Transverse colon (tissue), 4 donors: ENCODE measurements at regions not wholly inside any gene's neighbourhood (a gene's known extent, or its start where the extent isn't known, plus 50 kb on each side); places are given as distances from the start of the nearest gene placed in this dataset.
A peak's percentile ranks its signal among the peaks of the same experiment; 100 is the strongest.

ENCODE experiments used
- DNase-seq: peaks from one replicate; pipeline ENCODE4 v3.0.0-alpha.2; 2019
- H3K27ac ChIP-seq, 4 donors: fragments of 200-600 bp; sonication (generic); 2 replicates each; pipeline ENCODE4 v1.5.1; 2016 to 2018; ENCODE audit warnings: inconsistent platforms in 4 of 4
- H3K27me3 ChIP-seq: fragments of 200-600 bp; sonication (generic); 2 replicates; pipeline ENCODE4 v1.5.1; 2017; ENCODE audit warnings: inconsistent platforms
- H3K36me3 ChIP-seq, 4 donors: fragments of 200-600 bp; sonication (generic); 2 replicates each; pipeline ENCODE4 v1.5.1; 2017 to 2019; ENCODE audit warnings: inconsistent platforms in 4 of 4
- H3K4me1 ChIP-seq, 4 donors: fragments of 200-600 bp; sonication (generic); 2 replicates each; pipeline ENCODE4 v1.5.1; 2017 to 2020; ENCODE audit warnings: inconsistent platforms in 4 of 4
- H3K4me3 ChIP-seq, 4 donors: fragments of 200-600 bp; sonication (generic); 1 replicate in 1 of 4; 2 replicates in 3 of 4; pipeline versions ENCODE4 v1.5.1 to v1.6.1; 2017 to 2019; ENCODE audit warnings: inconsistent platforms in 4 of 4
- H3K9me3 ChIP-seq, 2 donors: fragments of 200-600 bp; sonication (generic); 2 replicates each; pipeline ENCODE4 v1.5.1; 2017 to 2019; ENCODE audit warnings: inconsistent platforms in 2 of 2
- CTCF ChIP-seq, 5 experiments: fragments of 200-600 bp in 3 of 5; fragments of 450-650 bp in 2 of 5; sonication (generic) in 3 of 5; IDR thresholded peaks; 1 replicate in 2 of 5; 2 replicates in 3 of 5; pipeline ENCODE4 v1.5.1; 2016 to 2017; ENCODE audit warnings: antibody characterized with exemption in 5 of 5, inconsistent platforms in 3 of 5, mild to moderate bottlenecking in 2 of 5, moderate library complexity in 1 of 5
- EP300 ChIP-seq: sonication (generic); formaldehyde crosslinking; IDR thresholded peaks from one replicate; pipeline ENCODE4 v1.6.1; 2017; ENCODE audit warnings: antibody characterized with exemption, low read depth
- POLR2A ChIP-seq: fragments of 450-650 bp; IDR thresholded peaks from one replicate; pipeline ENCODE4 v1.6.1; 2016; ENCODE audit warnings: antibody characterized with exemption, mild to moderate bottlenecking, moderate library complexity
- POLR2AphosphoS5 ChIP-seq, 3 donors: sonication (generic); formaldehyde crosslinking; IDR thresholded peaks; one replicate each; pipeline ENCODE4 v1.6.1; 2016; ENCODE audit warnings: antibody characterized with exemption in 3 of 3
- WGBS, 2 donors: methylation state at CpG; one replicate each; pipeline ENCODE4 v1.1.5; 2018; ENCODE audit warnings: low coverage in 1 of 2; 5-methylcytosine and 5-hydroxymethylcytosine counted together
- in situ Hi-C, 4 donors: fragments of 200-750 bp; cut with MboI; loops; one replicate each; pipeline versions ENCODE4 v1.15.0 to v1.15.1; 2017; ENCODE audit warnings: low sequenced_read_pairs in 3 of 4, low pct_ligation_motif_present in 1 of 4, low pct_unique_long_range_greater_than_20kb in 1 of 4
- intact Hi-C: fragments of 100-400 bp; cut with DNase I; formaldehyde crosslinking; loops from one replicate; pipeline ENCODE4 v1.15.1; 2023; ENCODE audit warnings: low total_unique reads

GRCh38 chr17:14737984-14738651 lies 437.2 kb downstream of the HS3ST3B1 start:
- no peaks in the 10 kb centered on the region for H3K36me3 ChIP-seq
- no peak overlapping the region for H3K27ac ChIP-seq
- H3K9me3 ChIP-seq = no peaks in the 10 kb centered on the region
- peak; percentile 49 for DNase-seq
- no peaks in the 10 kb centered on the region for H3K27me3 ChIP-seq
- TF ChIP-seq POLR2AphosphoS5 (IDR thresholded peaks at IDR 0.05) (peak in 1 of 3 donors; percentile 30), POLR2A (no peak), CTCF (IDR thresholded peaks at IDR 0.05) (no peak), EP300 (no peak)
- H3K4me3 ChIP-seq = no peak overlapping the region
- no peaks in the 10 kb centered on the region for H3K4me1 ChIP-seq
- in situ Hi-C loops (no loop called here), intact Hi-C loops (no loop called here)
- 43 to 62% methylated on average over 5 to 9 of the region's 12 CpGs for WGBS, 2 donors

- Histone ChIP-seq H3K4me1 (no peaks in the 10 kb centered on the region), H3K27ac (no peak overlapping the region), H3K4me3 (no peak overlapping the region), H3K27me3 (no peaks in the 10 kb centered on the region), H3K36me3 (no peaks in the 10 kb centered on the region), H3K9me3 (no peaks in the 10 kb centered on the region)
- DNase-seq = no peak
- in situ Hi-C loops (no loop called here), intact Hi-C loops (no loop called here)
- WGBS, 2 donors = 60 to 72% methylated on average over 1 to 6 of the region's 6 CpGs
- TF ChIP-seq POLR2A (no peak), CTCF (IDR thresholded peaks at IDR 0.05) (no peak), EP300 (no peak), POLR2AphosphoS5 (IDR thresholded peaks at IDR 0.05) (no peak)
Measured at GRCh38 chr17:14736631-14737030, 435.8 kb downstream of the HS3ST3B1 start.

GRCh38 chr17:14733376-14733775 lies 432.5 kb downstream of the HS3ST3B1 start:
- no peaks in the 10 kb centered on the region for H3K9me3 ChIP-seq
- TF ChIP-seq EP300 (no peak), POLR2A (no peak), CTCF (IDR thresholded peaks at IDR 0.05) (no peak), POLR2AphosphoS5 (IDR thresholded peaks at IDR 0.05) (no peak)
- H3K4me3 ChIP-seq = no peak overlapping the region
- no peaks in the 10 kb centered on the region for H3K36me3 ChIP-seq
- no peak overlapping the region for H3K27ac ChIP-seq
- intact Hi-C loops (no loop called here), in situ Hi-C loops (no loop called here)
- WGBS, 2 donors = 67 to 78% methylated on average over 2 of the region's 2 CpGs
- DNase-seq = no peak
- no peaks in the 10 kb centered on the region for H3K27me3 ChIP-seq
- no peaks in the 10 kb centered on the region for H3K4me1 ChIP-seq

- 76 to 88% methylated on average over 2 of the region's 2 CpGs for WGBS, 2 donors
- TF ChIP-seq POLR2A = no peak
- no peak for TF ChIP-seq POLR2AphosphoS5 (IDR thresholded peaks at IDR 0.05)
- TF ChIP-seq CTCF (IDR thresholded peaks at IDR 0.05) = no peak
- no peak for TF ChIP-seq EP300
- intact Hi-C loops = no loop called here
- no peaks in the 10 kb centered on the region for H3K36me3 ChIP-seq
- H3K27me3 ChIP-seq = no peaks in the 10 kb centered on the region
- no peak overlapping the region for H3K27ac ChIP-seq
- no peak for DNase-seq
- H3K4me1 ChIP-seq = no peaks in the 10 kb centered on the region
- no peak overlapping the region for H3K4me3 ChIP-seq
- in situ Hi-C loops = no loop called here
- H3K9me3 ChIP-seq = no peaks in the 10 kb centered on the region
Measured at GRCh38 chr17:14732211-14732610, 431.3 kb downstream of the HS3ST3B1 start.
